ENCODE measurements at regions not wholly inside any gene's neighbourhood (a gene's known extent, or its start where the extent isn't known, plus 50 kb on each side); places are given as distances from the start of the nearest gene placed in this dataset.
A peak's percentile ranks its signal among the peaks of the same experiment; 100 is the strongest.
"Not testable (repeated sequence)": the region's sequence is repeated elsewhere in the genome, so short reads cannot be mapped to it uniquely, and the experiment has no call there.

- no peak for DNase-seq
These were observed 580.9 kb downstream of the EDEM1 start for GRCh38 chr3:5768281-5768945.

GRCh38 chr3:5769825-5770224 lies 582.3 kb downstream of the EDEM1 start:
- no peaks in the 10 kb centered on the region for H3K4me1 ChIP-seq (ENCODE audit: control insufficient read depth, insufficient read depth, low read length)
- H3K27ac ChIP-seq (ENCODE audit: low read length) = no peak overlapping the region
- H3K27me3 ChIP-seq (ENCODE audit: control insufficient read depth, insufficient read depth, low read length) = no peaks in the 10 kb centered on the region
- WGBS (ENCODE audit: insufficient coverage) = 79% methylated on average over 4 of the region's 5 CpGs
- DNase-seq = no peak
- H3K4me3 ChIP-seq (ENCODE audit: low read length) = no peak overlapping the region
- H3K9me3 ChIP-seq (replicated peaks; ENCODE audit: control insufficient read depth, low read depth, low read length) = no peaks in the 10 kb centered on the region
- no peaks in the 10 kb centered on the region for H3K36me3 ChIP-seq (ENCODE audit: control insufficient read depth, insufficient read depth, low read length)

More at GRCh38 chr3:5768281-5768945, 580.9 kb downstream of the EDEM1 start:
- Histone ChIP-seq H3K27ac (ENCODE audit: low read length) (no peak overlapping the region), H3K36me3 (ENCODE audit: control insufficient read depth, insufficient read depth, low read length) (no peaks in the 10 kb centered on the region), H3K4me3 (ENCODE audit: low read length) (no peak overlapping the region), H3K9me3 (replicated peaks; ENCODE audit: control insufficient read depth, low read depth, low read length) (no peaks in the 10 kb centered on the region), H3K4me1 (ENCODE audit: control insufficient read depth, insufficient read depth, low read length) (no peaks in the 10 kb centered on the region), H3K27me3 (ENCODE audit: control insufficient read depth, insufficient read depth, low read length) (no peaks in the 10 kb centered on the region)
- WGBS (ENCODE audit: insufficient coverage) = 58% methylated on average over 4 of the region's 6 CpGs

GRCh38 chr3:5774337-5774736 lies 586.8 kb downstream of the EDEM1 start:
- no peak for DNase-seq
- H3K27ac ChIP-seq (ENCODE audit: low read length) = no peak overlapping the region
- no peak overlapping the region for H3K4me3 ChIP-seq (ENCODE audit: low read length)
- WGBS (ENCODE audit: insufficient coverage) = 48% methylated on average over 6 of the region's 7 CpGs
- H3K9me3 ChIP-seq (replicated peaks; ENCODE audit: control insufficient read depth, low read depth, low read length) = no peaks in the 10 kb centered on the region
- no peaks in the 10 kb centered on the region for H3K27me3 ChIP-seq (ENCODE audit: control insufficient read depth, insufficient read depth, low read length)
- H3K36me3 ChIP-seq (ENCODE audit: control insufficient read depth, insufficient read depth, low read length) = no peaks in the 10 kb centered on the region
- no peaks in the 10 kb centered on the region for H3K4me1 ChIP-seq (ENCODE audit: control insufficient read depth, insufficient read depth, low read length)

- no CpG with 5 or more reads among the region's 3 CpGs for WGBS (ENCODE audit: insufficient coverage)
- H3K9me3 ChIP-seq (replicated peaks; ENCODE audit: control insufficient read depth, low read depth, low read length); H3K36me3 ChIP-seq (ENCODE audit: control insufficient read depth, insufficient read depth, low read length); H3K4me1 ChIP-seq (ENCODE audit: control insufficient read depth, insufficient read depth, low read length); H3K4me3 ChIP-seq (ENCODE audit: low read length); H3K27ac ChIP-seq (ENCODE audit: low read length); DNase-seq; H3K27me3 ChIP-seq (ENCODE audit: control insufficient read depth, insufficient read depth, low read length): not testable (repeated sequence)
These were observed 587.6 kb downstream of the EDEM1 start for GRCh38 chr3:5775100-5775499.

GRCh38 chr3:5784690-5785089 lies 597.2 kb downstream of the EDEM1 start:
- Histone ChIP-seq H3K4me1 (ENCODE audit: control insufficient read depth, insufficient read depth, low read length) (peaks cover 2% of the 10 kb centered on the region), H3K27ac (ENCODE audit: low read length) (no peak overlapping the region), H3K4me3 (ENCODE audit: low read length) (no peak overlapping the region), H3K9me3 (replicated peaks; ENCODE audit: control insufficient read depth, low read depth, low read length) (no peaks in the 10 kb centered on the region), H3K27me3 (ENCODE audit: control insufficient read depth, insufficient read depth, low read length) (no peaks in the 10 kb centered on the region), H3K36me3 (ENCODE audit: control insufficient read depth, insufficient read depth, low read length) (no peaks in the 10 kb centered on the region)
- peak; percentile 14 for DNase-seq

GRCh38 chr3:5787861-5788488 lies 600.5 kb downstream of the EDEM1 start:
- H3K4me3 ChIP-seq (ENCODE audit: low read length) = no peak overlapping the region
- H3K36me3 ChIP-seq (ENCODE audit: control insufficient read depth, insufficient read depth, low read length) = no peaks in the 10 kb centered on the region
- no peaks in the 10 kb centered on the region for H3K27me3 ChIP-seq (ENCODE audit: control insufficient read depth, insufficient read depth, low read length)
- H3K27ac ChIP-seq (ENCODE audit: low read length) = no peak overlapping the region
- WGBS (ENCODE audit: insufficient coverage) = 36% methylated on average over 3 of the region's 6 CpGs
- peak; percentile 83 for DNase-seq
- H3K4me1 ChIP-seq (ENCODE audit: control insufficient read depth, insufficient read depth, low read length) = peaks cover 2% of the 10 kb centered on the region
- H3K9me3 ChIP-seq (replicated peaks; ENCODE audit: control insufficient read depth, low read depth, low read length) = no peaks in the 10 kb centered on the region

- WGBS (ENCODE audit: insufficient coverage) = no CpG with 5 or more reads among the region's 5 CpGs
- no peaks in the 10 kb centered on the region for H3K36me3 ChIP-seq (ENCODE audit: control insufficient read depth, insufficient read depth, low read length)
- H3K4me1 ChIP-seq (ENCODE audit: control insufficient read depth, insufficient read depth, low read length) = peaks cover 2% of the 10 kb centered on the region
- no peaks in the 10 kb centered on the region for H3K9me3 ChIP-seq (replicated peaks; ENCODE audit: control insufficient read depth, low read depth, low read length)
- DNase-seq = no peak
- no peak overlapping the region for H3K27ac ChIP-seq (ENCODE audit: low read length)
- H3K4me3 ChIP-seq (ENCODE audit: low read length) = no peak overlapping the region
- no peaks in the 10 kb centered on the region for H3K27me3 ChIP-seq (ENCODE audit: control insufficient read depth, insufficient read depth, low read length)
These were observed 601.0 kb downstream of the EDEM1 start for GRCh38 chr3:5788496-5788895.

GRCh38 chr3:5791558-5791957 lies 604.1 kb downstream of the EDEM1 start:
- no peaks in the 10 kb centered on the region for H3K4me1 ChIP-seq (ENCODE audit: control insufficient read depth, insufficient read depth, low read length)
- H3K4me3 ChIP-seq (ENCODE audit: low read length) = no peak overlapping the region
- H3K27ac ChIP-seq (ENCODE audit: low read length) = no peak overlapping the region
- H3K27me3 ChIP-seq (ENCODE audit: control insufficient read depth, insufficient read depth, low read length) = no peaks in the 10 kb centered on the region
- H3K36me3 ChIP-seq (ENCODE audit: control insufficient read depth, insufficient read depth, low read length) = no peaks in the 10 kb centered on the region
- DNase-seq = no peak
- H3K9me3 ChIP-seq (replicated peaks; ENCODE audit: control insufficient read depth, low read depth, low read length) = no peaks in the 10 kb centered on the region
- WGBS (ENCODE audit: insufficient coverage) = no CpG with 5 or more reads among the region's 1 CpG

GRCh38 chr3:5796541-5796940 lies 609.0 kb downstream of the EDEM1 start:
- no peak for DNase-seq
- no CpG with 5 or more reads among the region's 2 CpGs for WGBS (ENCODE audit: insufficient coverage)
- no peaks in the 10 kb centered on the region for H3K27me3 ChIP-seq (ENCODE audit: control insufficient read depth, insufficient read depth, low read length)
- no peak overlapping the region for H3K4me3 ChIP-seq (ENCODE audit: low read length)
- H3K27ac ChIP-seq (ENCODE audit: low read length) = no peak overlapping the region
- no peaks in the 10 kb centered on the region for H3K36me3 ChIP-seq (ENCODE audit: control insufficient read depth, insufficient read depth, low read length)
- no peaks in the 10 kb centered on the region for H3K4me1 ChIP-seq (ENCODE audit: control insufficient read depth, insufficient read depth, low read length)
- no peaks in the 10 kb centered on the region for H3K9me3 ChIP-seq (replicated peaks; ENCODE audit: control insufficient read depth, low read depth, low read length)

GRCh38 chr3:5798809-5799208 lies 611.3 kb downstream of the EDEM1 start:
- no CpG with 5 or more reads among the region's 2 CpGs for WGBS (ENCODE audit: insufficient coverage)
- Histone ChIP-seq H3K27ac (ENCODE audit: low read length) (no peak overlapping the region), H3K9me3 (replicated peaks; ENCODE audit: control insufficient read depth, low read depth, low read length) (no peaks in the 10 kb centered on the region), H3K36me3 (ENCODE audit: control insufficient read depth, insufficient read depth, low read length) (no peaks in the 10 kb centered on the region), H3K4me3 (ENCODE audit: low read length) (no peak overlapping the region), H3K27me3 (ENCODE audit: control insufficient read depth, insufficient read depth, low read length) (no peaks in the 10 kb centered on the region), H3K4me1 (ENCODE audit: control insufficient read depth, insufficient read depth, low read length) (no peaks in the 10 kb centered on the region)
- no peak for DNase-seq

- H3K36me3 ChIP-seq (ENCODE audit: control insufficient read depth, insufficient read depth, low read length) = no peaks in the 10 kb centered on the region
- no peak overlapping the region for H3K4me3 ChIP-seq (ENCODE audit: low read length)
- no peak for DNase-seq
- H3K9me3 ChIP-seq (replicated peaks; ENCODE audit: control insufficient read depth, low read depth, low read length) = no peaks in the 10 kb centered on the region
- H3K4me1 ChIP-seq (ENCODE audit: control insufficient read depth, insufficient read depth, low read length) = no peaks in the 10 kb centered on the region
- H3K27me3 ChIP-seq (ENCODE audit: control insufficient read depth, insufficient read depth, low read length) = no peaks in the 10 kb centered on the region
- no peak overlapping the region for H3K27ac ChIP-seq (ENCODE audit: low read length)
These were observed 611.9 kb downstream of the EDEM1 start for GRCh38 chr3:5799398-5799797.

Data from muscle of leg (tissue), 3 donors.